Endothelial cell of umbilical vein (primary cell): ENCODE measurements at regions not wholly inside any gene's neighbourhood (a gene's known extent, or its start where the extent isn't known, plus 50 kb on each side); places are given as distances from the start of the nearest gene placed in this dataset.

ENCODE experiments used
- BruUV-seq: library from RNA; stranded (reverse); fragments of 400-500 nt; replicated peaks from 2 replicates; lab custom pipeline; 2021; lab: Mats Ljungman, UMichigan
- CTCF ChIA-PET: fragments of 300-600, 350-600 bp; sonication (Branson Sonifier 250); formaldehyde crosslinking; loops from one replicate; lab custom pipeline; 2021; ENCODE audit warnings: antibody characterized with exemption, inconsistent platforms; lab: Charles Lee
- POLR2A ChIA-PET: fragments of 300-600, 350-600 bp; sonication (Branson Sonifier 250); formaldehyde crosslinking; loops from one replicate; lab custom pipeline; 2021; ENCODE audit warnings: antibody characterized with exemption, inconsistent platforms; lab: Charles Lee
- DNase-seq: peaks from one replicate; pipeline ENCODE4 v3.0.0-alpha.2; 2011; ENCODE audit warnings: low read depth, low spot score
- FAIRE-seq: peaks from 2 replicates; lab custom pipeline; 2011; peaks lifted over from hg19 to GRCh38; lab: Jason Lieb, UNC
- H2AFZ ChIP-seq: 2 replicates; pipeline ENCODE4 v1.6.0; 2012; ENCODE audit warnings: low read depth, low read length, control low read depth, inconsistent platforms
- H3K27ac ChIP-seq: 2 replicates; pipeline ENCODE4 v1.5.1; 2011; ENCODE audit warnings: low read depth, mild to moderate bottlenecking, control low read depth, low read length, moderate library complexity; ENCODE audit not compliant: insufficient read depth
- H3K27me3 ChIP-seq, 2 experiments: 2 replicates each; pipeline versions ENCODE4 v1.6.0 to v1.6.1; 2011; ENCODE audit warnings: low read length in 2 of 2, mixed read lengths in 1 of 2; ENCODE audit not compliant: control insufficient read depth in 2 of 2, insufficient read depth in 2 of 2
- H3K36me3 ChIP-seq, 2 experiments: 2 replicates in 1 of 2; 3 replicates in 1 of 2; pipeline ENCODE4 v1.5.1; 2011; ENCODE audit warnings: low read length in 2 of 2, mild to moderate bottlenecking in 1 of 2, moderate library complexity in 1 of 2; ENCODE audit not compliant: control insufficient read depth in 2 of 2, insufficient read depth in 2 of 2; ENCODE audit errors: extremely low read depth in 1 of 2
- H3K4me1 ChIP-seq: 3 replicates; pipeline ENCODE4 v1.5.1; 2011; ENCODE audit warnings: mild to moderate bottlenecking, low read length; ENCODE audit not compliant: control insufficient read depth, insufficient read depth; ENCODE audit errors: extremely low read depth
- H3K4me2 ChIP-seq: 2 replicates; pipeline ENCODE4 v1.6.1; 2011; ENCODE audit warnings: low read length, control low read depth, mixed read lengths; ENCODE audit not compliant: insufficient read depth
- H3K4me3 ChIP-seq, 3 experiments: fragments of 200-600 bp in 1 of 3; sonication (generic), shearing (Covaris generic) in 1 of 3; replicated peaks in 1 of 3; 2 replicates each; pipeline ENCODE4 v1.5.1; 2011 to 2016; ENCODE audit warnings: control low read depth in 3 of 3, low read length in 3 of 3, mild to moderate bottlenecking in 2 of 3, inconsistent platforms in 1 of 3, low read depth in 1 of 3, moderate library complexity in 1 of 3; ENCODE audit not compliant: insufficient read depth in 1 of 3
- H3K79me2 ChIP-seq: 2 replicates; pipeline ENCODE4 v1.6.0; 2012; ENCODE audit warnings: low read length, inconsistent platforms; ENCODE audit not compliant: control insufficient read depth, insufficient read depth
- H3K9ac ChIP-seq: replicated peaks from 2 replicates; pipeline ENCODE3; 2011; ENCODE audit warnings: low read length, control low read depth; ENCODE audit not compliant: insufficient read depth; ENCODE audit errors: extremely low read depth
- H3K9me1 ChIP-seq: replicated peaks from 3 replicates; pipeline ENCODE4 v1.6.0; 2011; ENCODE audit warnings: mild to moderate bottlenecking, low read length; ENCODE audit not compliant: control insufficient read depth, insufficient read depth; ENCODE audit errors: extremely low read depth
- H3K9me3 ChIP-seq: replicated peaks from 2 replicates; pipeline ENCODE4 v1.5.1; 2012; ENCODE audit warnings: low read length, inconsistent platforms; ENCODE audit not compliant: control insufficient read depth, insufficient read depth
- H4K20me1 ChIP-seq: replicated peaks from 2 replicates; pipeline ENCODE3; 2011; ENCODE audit warnings: mild to moderate bottlenecking, low read length; ENCODE audit not compliant: control insufficient read depth, insufficient read depth; ENCODE audit errors: extremely low read depth
- CTCF ChIP-seq, 2 donors: IDR thresholded peaks; 1 replicate in 1 of 2; 2 replicates in 1 of 2; pipeline ENCODE4 v1.5.1; 2011; ENCODE audit warnings: low read length in 2 of 2, mild to moderate bottlenecking in 2 of 2, moderate library complexity in 2 of 2, control low read depth in 1 of 2, inconsistent platforms in 1 of 2, low read depth in 1 of 2; ENCODE audit not compliant: insufficient read depth in 1 of 2; ENCODE audit errors: extremely low read depth in 1 of 2
- EZH2 ChIP-seq: IDR thresholded peaks from 2 replicates; pipeline ENCODE4 v1.6.1; 2012; ENCODE audit warnings: borderline replicate concordance, low read depth, mild to moderate bottlenecking, moderate library complexity, low read length, inconsistent platforms; ENCODE audit not compliant: severe bottlenecking
- FOS ChIP-seq: IDR thresholded peaks from 2 replicates; pipeline ENCODE4 v1.6.1; 2011; ENCODE audit warnings: mild to moderate bottlenecking, low read length, moderate library complexity, borderline replicate concordance; ENCODE audit not compliant: insufficient read depth
- GATA2 ChIP-seq: IDR thresholded peaks from 2 replicates; pipeline ENCODE4 v1.7.0; 2011; ENCODE audit warnings: low read depth, mild to moderate bottlenecking, moderate library complexity, mixed read lengths, low read length; ENCODE audit not compliant: insufficient read length, insufficient read depth
- JUN ChIP-seq: IDR thresholded peaks from 2 replicates; pipeline ENCODE4 v1.6.1; 2011; ENCODE audit warnings: borderline replicate concordance, low read depth; ENCODE audit not compliant: insufficient read length, insufficient read depth
- MAX ChIP-seq: IDR thresholded peaks from 2 replicates; pipeline ENCODE4 v1.6.1; 2011; ENCODE audit not compliant: insufficient read depth, insufficient read length
- MYC ChIP-seq: IDR thresholded peaks from one replicate; pipeline ENCODE4 v1.6.1; 2011; ENCODE audit warnings: mild to moderate bottlenecking, low read depth, low read length
- POLR2A ChIP-seq: IDR thresholded peaks from 2 replicates; pipeline ENCODE4 v1.6.1; 2012; ENCODE audit warnings: low read depth, mild to moderate bottlenecking, control low read depth, low read length
- POLR2AphosphoS5 ChIP-seq: IDR thresholded peaks from 2 replicates; pipeline ENCODE4 v1.6.1; 2012; ENCODE audit warnings: low read depth, mild to moderate bottlenecking, control low read depth, low read length, moderate library complexity; ENCODE audit not compliant: insufficient read depth
- dilution Hi-C: fragments of 300-500 bp; cut with MboI; formaldehyde crosslinking; loops from one replicate; pipeline ENCODE4 v1.15.0; 2019; ENCODE audit warnings: low sequenced_read_pairs; ENCODE audit not compliant: extremely low pct_ligation_motif_present
- intact Hi-C: fragments of 100-400 bp; cut with micrococcal nuclease; formaldehyde crosslinking; loops from one replicate; pipeline ENCODE4 v1.10.0; 2022

- Histone ChIP-seq H3K79me2 (no peaks in the 10 kb centered on the region), H3K27ac (peak overlapping the region; percentile 57), H3K9me1 (no peaks in the 10 kb centered on the region), H3K9me3 (no peaks in the 10 kb centered on the region), H3K27me3 (no peaks in the 10 kb centered on the region), H3K36me3 (no peaks in the 10 kb centered on the region), H3K4me3 (no peak overlapping the region), H2AFZ (no peak overlapping the region), H3K4me1 (peaks cover 18% of the 10 kb centered on the region), H3K9ac (no peak overlapping the region), H3K4me2 (no peak overlapping the region), H4K20me1 (no peaks in the 10 kb centered on the region)
- ChIA-PET CTCF (interaction anchor here (1.4 kb wide), 1 partner anchor 15 kb away, joined by 5 read pairs; no protein-coding TSS in a partner anchor), POLR2A (no interaction called here)
- DNase-seq: peak; percentile 28
- TF ChIP-seq GATA2: no peak
- peak; percentile 40 for TF ChIP-seq POLR2AphosphoS5
- TF ChIP-seq POLR2A: no peak
- TF ChIP-seq MAX: no peak
- peak; percentile 65 for TF ChIP-seq FOS
- peak; percentile 49 for TF ChIP-seq JUN
- TF ChIP-seq EZH2: no peak
- no peak for TF ChIP-seq MYC
- no peak for TF ChIP-seq CTCF (IDR thresholded peaks at IDR 0.05; ENCODE audit: extremely low read depth in 1 of 2, insufficient read depth in 1 of 2, low read depth in 1 of 2, low read length in 2 of 2)
- BruUV-seq: no TSS peak
- dilution Hi-C loops: no loop called here
- FAIRE-seq: peak; percentile 69
- intact Hi-C loops: no loop called here
Observed at GRCh38 chr13:59086147-59086546, 1077.6 kb downstream of the DIAPH3 start.
